Testis (tissue), 2 donors: ENCODE measurements at regions not wholly inside any gene's neighbourhood (a gene's known extent, or its start where the extent isn't known, plus 50 kb on each side); places are given as distances from the start of the nearest gene placed in this dataset.

Source experiments
- POLR2A ChIP-seq: fragments of 450-650 bp; IDR thresholded peaks from one replicate; pipeline ENCODE4 v1.6.1; 2017; ENCODE audit warnings: antibody characterized with exemption, mild to moderate bottlenecking, moderate library complexity
- TF ChIP-seq, protein P1 (sequence below), 3 experiments: fragments of 450-650 bp in 2 of 3; fragments of 200-600 bp in 1 of 3; sonication (generic) in 1 of 3; IDR thresholded peaks; one replicate each; pipeline ENCODE4 v1.5.1; 2016 to 2019; ENCODE audit warnings: antibody characterized with exemption in 3 of 3, mild to moderate bottlenecking in 2 of 3, moderate library complexity in 1 of 3

DNA sequence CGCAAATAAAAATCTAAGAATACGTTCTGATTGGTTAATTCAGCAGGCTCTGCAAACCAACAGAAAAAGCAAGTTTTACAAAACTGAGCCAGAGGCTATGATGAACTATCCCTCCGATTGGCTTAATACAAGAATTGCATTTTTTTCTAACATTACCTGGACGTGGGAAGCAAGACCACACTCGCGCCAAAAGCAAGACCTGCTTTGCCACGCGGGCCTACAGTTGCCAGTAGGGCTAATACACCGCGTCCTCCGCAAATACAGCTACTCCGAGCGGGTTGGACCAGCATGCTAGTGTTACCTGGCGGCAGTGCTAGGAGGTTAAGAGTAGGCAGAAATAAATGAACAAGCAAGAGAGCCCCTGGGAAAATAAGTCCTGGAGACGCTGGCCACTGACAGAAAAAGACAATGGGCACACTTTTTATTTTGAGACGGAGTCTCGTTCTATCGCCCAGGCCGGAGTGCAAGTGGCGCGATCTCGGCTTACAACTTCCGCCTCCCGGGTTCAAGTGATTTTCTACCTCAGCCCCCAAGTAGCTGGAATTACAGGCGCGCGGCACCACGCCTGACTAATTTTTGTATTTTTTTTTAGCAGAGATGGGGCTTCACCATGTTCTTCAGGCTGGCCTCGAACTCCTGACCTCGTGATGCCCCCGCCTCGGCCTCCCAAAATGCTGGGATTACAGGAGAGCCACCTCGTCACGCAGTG, 131.9 kb upstream of the BTN3A2 start:
- TF ChIP-seq, protein P1, sequence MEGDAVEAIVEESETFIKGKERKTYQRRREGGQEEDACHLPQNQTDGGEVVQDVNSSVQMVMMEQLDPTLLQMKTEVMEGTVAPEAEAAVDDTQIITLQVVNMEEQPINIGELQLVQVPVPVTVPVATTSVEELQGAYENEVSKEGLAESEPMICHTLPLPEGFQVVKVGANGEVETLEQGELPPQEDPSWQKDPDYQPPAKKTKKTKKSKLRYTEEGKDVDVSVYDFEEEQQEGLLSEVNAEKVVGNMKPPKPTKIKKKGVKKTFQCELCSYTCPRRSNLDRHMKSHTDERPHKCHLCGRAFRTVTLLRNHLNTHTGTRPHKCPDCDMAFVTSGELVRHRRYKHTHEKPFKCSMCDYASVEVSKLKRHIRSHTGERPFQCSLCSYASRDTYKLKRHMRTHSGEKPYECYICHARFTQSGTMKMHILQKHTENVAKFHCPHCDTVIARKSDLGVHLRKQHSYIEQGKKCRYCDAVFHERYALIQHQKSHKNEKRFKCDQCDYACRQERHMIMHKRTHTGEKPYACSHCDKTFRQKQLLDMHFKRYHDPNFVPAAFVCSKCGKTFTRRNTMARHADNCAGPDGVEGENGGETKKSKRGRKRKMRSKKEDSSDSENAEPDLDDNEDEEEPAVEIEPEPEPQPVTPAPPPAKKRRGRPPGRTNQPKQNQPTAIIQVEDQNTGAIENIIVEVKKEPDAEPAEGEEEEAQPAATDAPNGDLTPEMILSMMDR (IDR thresholded peaks at IDR 0.05) = no peak
- no peak for TF ChIP-seq POLR2A
